ENCODE measurements at regions not wholly inside any gene's neighbourhood (a gene's known extent, or its start where the extent isn't known, plus 50 kb on each side); places are given as distances from the start of the nearest gene placed in this dataset.

GRCh38 chr1:116259663-116260062, 113.4 kb upstream of the ATP1A1 start:
- dilution Hi-C loops (cut with MboI; ENCODE audit: extremely low pct_ligation_motif_present, low sequenced_read_pairs) = no loop called here
- H3K4me3 ChIP-seq (ENCODE audit: control insufficient read depth in 2 of 3, extremely low read depth in 1 of 3, insufficient read depth in 2 of 3, low read depth in 1 of 3, low read length in 3 of 3) = no peak overlapping the region
- H3K27me3 ChIP-seq (ENCODE audit: control insufficient read depth, extremely low read depth, insufficient read depth, low read length) = no peaks in the 10 kb centered on the region
- DNase-seq (ENCODE audit: low read depth, low spot score) (no peak), FAIRE-seq (no peak)
- no peaks in the 10 kb centered on the region for H3K9me1 ChIP-seq (ENCODE audit: control insufficient read depth, extremely low read depth, insufficient read depth, low read length)
- TF ChIP-seq CTCF (optimal IDR thresholded peaks at IDR 0.05 in 1 of 3, IDR thresholded peaks at IDR 0.05 in 1 of 3, conservative IDR thresholded peaks at IDR 0.05 in 1 of 3; ENCODE audit: extremely low read depth in 1 of 3, insufficient read depth in 2 of 3, low read length in 3 of 3) (no peak), EZH2 (IDR thresholded peaks at IDR 0.05; ENCODE audit: low read length) (no peak)
- no peaks in the 10 kb centered on the region for H3K79me2 ChIP-seq (ENCODE audit: control insufficient read depth, insufficient read depth, low read length)
- peaks cover 7% of the 10 kb centered on the region for H3K4me1 ChIP-seq (ENCODE audit: control insufficient read depth, extremely low read depth, insufficient read depth, low read length)
- no peak overlapping the region for H2AFZ ChIP-seq (ENCODE audit: control insufficient read depth, low read length)
- H3K27ac ChIP-seq (ENCODE audit: control insufficient read depth, insufficient read depth, low read length) = no peak overlapping the region
- H3K36me3 ChIP-seq (ENCODE audit: control insufficient read depth in 2 of 2, extremely low read depth in 1 of 2, insufficient read depth in 2 of 2, low read length in 2 of 2) = no peaks in the 10 kb centered on the region
- no peak overlapping the region for H3K4me2 ChIP-seq (ENCODE audit: control insufficient read depth, extremely low read depth, insufficient read depth, low read depth, low read length)
- H3K9ac ChIP-seq (ENCODE audit: control insufficient read depth, extremely low read depth, insufficient read depth, low read length) = no peak overlapping the region
- H4K20me1 ChIP-seq (ENCODE audit: control insufficient read depth, extremely low read depth, insufficient read depth, low read length) = no peaks in the 10 kb centered on the region
- H3K9me3 ChIP-seq (ENCODE audit: control insufficient read depth, low read depth, low read length) = no peaks in the 10 kb centered on the region

GRCh38 chr1:116260115-116260514, 112.9 kb upstream of the ATP1A1 start:
- Histone ChIP-seq H3K27ac (ENCODE audit: control insufficient read depth, insufficient read depth, low read length) (no peak overlapping the region), H3K9me1 (ENCODE audit: control insufficient read depth, extremely low read depth, insufficient read depth, low read length) (no peaks in the 10 kb centered on the region), H4K20me1 (ENCODE audit: control insufficient read depth, extremely low read depth, insufficient read depth, low read length) (no peaks in the 10 kb centered on the region), H2AFZ (ENCODE audit: control insufficient read depth, low read length) (no peak overlapping the region), H3K36me3 (ENCODE audit: control insufficient read depth in 2 of 2, extremely low read depth in 1 of 2, insufficient read depth in 2 of 2, low read length in 2 of 2) (no peaks in the 10 kb centered on the region), H3K79me2 (ENCODE audit: control insufficient read depth, insufficient read depth, low read length) (no peaks in the 10 kb centered on the region), H3K4me3 (ENCODE audit: control insufficient read depth in 2 of 3, extremely low read depth in 1 of 3, insufficient read depth in 2 of 3, low read depth in 1 of 3, low read length in 3 of 3) (no peak overlapping the region), H3K27me3 (ENCODE audit: control insufficient read depth, extremely low read depth, insufficient read depth, low read length) (no peaks in the 10 kb centered on the region), H3K4me2 (ENCODE audit: control insufficient read depth, extremely low read depth, insufficient read depth, low read depth, low read length) (no peak overlapping the region), H3K9ac (ENCODE audit: control insufficient read depth, extremely low read depth, insufficient read depth, low read length) (no peak overlapping the region), H3K9me3 (ENCODE audit: control insufficient read depth, low read depth, low read length) (no peaks in the 10 kb centered on the region), H3K4me1 (ENCODE audit: control insufficient read depth, extremely low read depth, insufficient read depth, low read length) (peaks cover 3% of the 10 kb centered on the region)
- FAIRE-seq (no peak), DNase-seq (ENCODE audit: low read depth, low spot score) (no peak)
- TF ChIP-seq EZH2 (IDR thresholded peaks at IDR 0.05; ENCODE audit: low read length) = no peak
- no peak for TF ChIP-seq CTCF (optimal IDR thresholded peaks at IDR 0.05 in 1 of 3, IDR thresholded peaks at IDR 0.05 in 1 of 3, conservative IDR thresholded peaks at IDR 0.05 in 1 of 3; ENCODE audit: extremely low read depth in 1 of 3, insufficient read depth in 2 of 3, low read length in 3 of 3)
- dilution Hi-C loops (cut with MboI; ENCODE audit: extremely low pct_ligation_motif_present, low sequenced_read_pairs) = no loop called here
